Smooth muscle cell (in vitro differentiated cells): ENCODE measurements at regions not wholly inside any gene's neighbourhood (a gene's known extent, or its start where the extent isn't known, plus 50 kb on each side); places are given as distances from the start of the nearest gene placed in this dataset.

ENCODE experiments used
- DNase-seq: peaks from one replicate; lab custom pipeline; 2025; ENCODE audit not compliant: unreplicated experiment; lab: John Stamatoyannopoulos, UW
- H2AFZ ChIP-seq: fragments of 200-600 bp; sonication (generic); 2 replicates; pipeline ENCODE4 v1.6.0; 2016; ENCODE audit warnings: antibody characterized with exemption, low read depth, mild to moderate bottlenecking
- H3F3A ChIP-seq: fragments of 200-600 bp; sonication (generic); 2 replicates; pipeline ENCODE4 v1.6.0; 2017; ENCODE audit warnings: antibody characterized with exemption, low read depth
- H3K27ac ChIP-seq: fragments of 200-600 bp; sonication (generic); 2 replicates; pipeline ENCODE4 v1.5.1; 2016; ENCODE audit warnings: low read depth, mild to moderate bottlenecking
- H3K27me3 ChIP-seq: fragments of 200-600 bp; sonication (generic); 2 replicates; pipeline ENCODE4 v1.6.1; 2016; ENCODE audit warnings: low read depth, mild to moderate bottlenecking
- H3K36me3 ChIP-seq: fragments of 200-600 bp; sonication (generic); 2 replicates; pipeline ENCODE4 v1.5.1; 2016; ENCODE audit warnings: low read depth
- H3K4me1 ChIP-seq: fragments of 200-600 bp; sonication (generic); 2 replicates; pipeline ENCODE4 v1.5.1; 2016; ENCODE audit warnings: low read depth
- H3K4me2 ChIP-seq: fragments of 200-600 bp; sonication (generic); 2 replicates; pipeline ENCODE4 v1.6.0; 2016; ENCODE audit warnings: mild to moderate bottlenecking
- H3K4me3 ChIP-seq: fragments of 200-600 bp; sonication (generic); 2 replicates; pipeline ENCODE4 v1.5.1; 2016; ENCODE audit warnings: mild to moderate bottlenecking
- H3K79me2 ChIP-seq: fragments of 200-600 bp; sonication (generic); 2 replicates; pipeline ENCODE4 v1.6.0; 2016; ENCODE audit warnings: low read depth, mild to moderate bottlenecking
- H3K9ac ChIP-seq: fragments of 200-600 bp; sonication (generic); 2 replicates; pipeline ENCODE4 v1.6.0; 2016; ENCODE audit warnings: low read depth
- H3K9me3 ChIP-seq: fragments of 200-600 bp; sonication (generic); replicated peaks from 2 replicates; pipeline ENCODE4 v1.5.1; 2016; ENCODE audit warnings: low read depth
- H4K20me1 ChIP-seq: fragments of 200-600 bp; sonication (generic); 2 replicates; pipeline ENCODE4 v1.6.0; 2016; ENCODE audit warnings: low read depth
- WGBS: methylation state at CpG from one replicate; pipeline ENCODE4 v1.1.7; 2016; ENCODE audit warnings: low lambda C conversion rate; 5-methylcytosine and 5-hydroxymethylcytosine counted together
- TF ChIP-seq, protein P1 (sequence below): fragments of 200-600 bp; sonication (generic); IDR thresholded peaks from 2 replicates; pipeline ENCODE4 v1.5.1; 2017; ENCODE audit warnings: borderline replicate concordance, mild to moderate bottlenecking, antibody characterized with exemption; ENCODE audit not compliant: insufficient read depth, poor library complexity, severe bottlenecking

GRCh38 chr4:96675896-96676295 lies 836.0 kb downstream of the PDHA2 start:
- H3K27ac ChIP-seq: no peak overlapping the region

GRCh38 chr4:96676754-96677435 lies 837.0 kb downstream of the PDHA2 start:
- WGBS: 90% methylated on average over 3 of the region's 3 CpGs
- Histone ChIP-seq H4K20me1 (no peaks in the 10 kb centered on the region), H3K4me3 (no peak overlapping the region), H3K4me1 (no peaks in the 10 kb centered on the region), H3F3A (no peaks in the 10 kb centered on the region), H3K4me2 (no peak overlapping the region), H2AFZ (no peak overlapping the region), H3K27ac (no peak overlapping the region), H3K9me3 (no peaks in the 10 kb centered on the region), H3K36me3 (no peaks in the 10 kb centered on the region), H3K79me2 (no peaks in the 10 kb centered on the region), H3K27me3 (no peaks in the 10 kb centered on the region), H3K9ac (no peak overlapping the region)
- TF ChIP-seq, protein P1, sequence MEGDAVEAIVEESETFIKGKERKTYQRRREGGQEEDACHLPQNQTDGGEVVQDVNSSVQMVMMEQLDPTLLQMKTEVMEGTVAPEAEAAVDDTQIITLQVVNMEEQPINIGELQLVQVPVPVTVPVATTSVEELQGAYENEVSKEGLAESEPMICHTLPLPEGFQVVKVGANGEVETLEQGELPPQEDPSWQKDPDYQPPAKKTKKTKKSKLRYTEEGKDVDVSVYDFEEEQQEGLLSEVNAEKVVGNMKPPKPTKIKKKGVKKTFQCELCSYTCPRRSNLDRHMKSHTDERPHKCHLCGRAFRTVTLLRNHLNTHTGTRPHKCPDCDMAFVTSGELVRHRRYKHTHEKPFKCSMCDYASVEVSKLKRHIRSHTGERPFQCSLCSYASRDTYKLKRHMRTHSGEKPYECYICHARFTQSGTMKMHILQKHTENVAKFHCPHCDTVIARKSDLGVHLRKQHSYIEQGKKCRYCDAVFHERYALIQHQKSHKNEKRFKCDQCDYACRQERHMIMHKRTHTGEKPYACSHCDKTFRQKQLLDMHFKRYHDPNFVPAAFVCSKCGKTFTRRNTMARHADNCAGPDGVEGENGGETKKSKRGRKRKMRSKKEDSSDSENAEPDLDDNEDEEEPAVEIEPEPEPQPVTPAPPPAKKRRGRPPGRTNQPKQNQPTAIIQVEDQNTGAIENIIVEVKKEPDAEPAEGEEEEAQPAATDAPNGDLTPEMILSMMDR: no peak
- DNase-seq: no peak

More at GRCh38 chr4:96675896-96676295, 836.0 kb downstream of the PDHA2 start:
- Histone ChIP-seq H3K9me3 (no peaks in the 10 kb centered on the region), H3K79me2 (no peaks in the 10 kb centered on the region), H3K4me1 (no peaks in the 10 kb centered on the region), H3K9ac (no peak overlapping the region), H4K20me1 (no peaks in the 10 kb centered on the region), H3K36me3 (no peaks in the 10 kb centered on the region), H2AFZ (peak overlapping the region; percentile 24), H3K4me3 (no peak overlapping the region), H3K4me2 (no peak overlapping the region), H3F3A (no peaks in the 10 kb centered on the region), H3K27me3 (no peaks in the 10 kb centered on the region)
- TF ChIP-seq, protein P1: no peak
- 31% methylated on average over 1 of the region's 1 CpG for WGBS
- DNase-seq: no peak

- Histone ChIP-seq H3K9me3 (no peaks in the 10 kb centered on the region), H3K9ac (no peak overlapping the region), H3K79me2 (no peaks in the 10 kb centered on the region), H3K27me3 (no peaks in the 10 kb centered on the region), H3K27ac (no peak overlapping the region), H4K20me1 (no peaks in the 10 kb centered on the region), H3K4me3 (no peak overlapping the region), H3F3A (no peaks in the 10 kb centered on the region), H2AFZ (no peak overlapping the region), H3K4me2 (no peak overlapping the region), H3K4me1 (no peaks in the 10 kb centered on the region), H3K36me3 (no peaks in the 10 kb centered on the region)
- TF ChIP-seq, protein P1: no peak
- no peak for DNase-seq
- WGBS: 56% methylated on average over 1 of the region's 1 CpG
These were observed 837.6 kb downstream of the PDHA2 start for GRCh38 chr4:96677499-96677898.

DNA sequence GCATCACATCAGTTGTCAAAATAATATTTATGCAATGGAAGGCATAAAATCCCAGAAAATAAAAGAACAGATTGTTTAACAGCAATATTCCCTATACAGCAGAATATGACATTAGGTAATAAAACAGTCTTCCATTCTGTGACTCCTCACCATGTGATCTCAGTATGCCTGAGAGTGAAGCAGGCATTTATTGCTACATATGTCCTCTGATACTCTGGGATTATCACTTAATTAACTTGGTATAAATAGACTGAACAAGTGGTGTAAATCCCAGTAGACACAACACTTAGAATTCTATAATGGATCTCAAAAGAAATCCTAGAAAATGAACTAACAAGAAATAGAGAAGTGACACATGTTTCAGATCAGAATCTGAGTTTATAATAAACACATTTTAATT lies 841.3 kb downstream of the PDHA2 start:
- no peak for DNase-seq
- H3F3A ChIP-seq: no peaks in the 10 kb centered on the region

More for the DNA sequence above, 841.3 kb downstream of the PDHA2 start:
- Histone ChIP-seq H3K4me2 (no peak overlapping the region), H4K20me1 (no peaks in the 10 kb centered on the region), H3K4me1 (no peaks in the 10 kb centered on the region), H3K79me2 (no peaks in the 10 kb centered on the region), H3K27me3 (no peaks in the 10 kb centered on the region), H3K4me3 (no peak overlapping the region), H3K9me3 (no peaks in the 10 kb centered on the region), H3K36me3 (no peaks in the 10 kb centered on the region), H2AFZ (no peak overlapping the region), H3K27ac (no peak overlapping the region), H3K9ac (no peak overlapping the region)
- TF ChIP-seq, protein P1: no peak
